Stimulated activated naive CD4-positive, alpha-beta T cell treated with Interleukin-2 at 50 U/mL for 16 hours (primary cell): ENCODE measurements at regions not wholly inside any gene's neighbourhood (a gene's known extent, or its start where the extent isn't known, plus 50 kb on each side); places are given as distances from the start of the nearest gene placed in this dataset.

Source experiments
- DNase-seq: peaks from one replicate; lab custom pipeline; 2025; lab: John Stamatoyannopoulos, UW

DNA sequence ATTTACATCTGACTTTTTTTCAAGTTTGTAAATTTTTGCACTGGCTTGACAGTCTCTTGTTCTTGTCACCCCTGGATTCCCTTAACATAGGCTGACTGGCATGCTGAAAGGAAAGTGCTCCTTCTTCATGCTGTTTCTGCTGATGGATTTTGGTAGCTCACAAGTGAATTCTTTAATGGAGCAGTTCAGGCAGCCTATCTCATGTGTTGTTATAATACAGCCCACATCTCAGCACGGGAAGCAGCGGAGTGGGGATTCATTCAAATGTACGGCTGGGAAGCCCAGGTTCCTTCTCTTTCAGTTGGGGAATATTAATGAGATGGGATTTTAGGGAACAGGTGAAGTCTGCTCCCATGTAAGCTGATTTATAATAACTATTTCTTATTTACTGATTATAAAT is 142.8 kb downstream of the CD8B2 start:
- no peak for DNase-seq

DNA sequence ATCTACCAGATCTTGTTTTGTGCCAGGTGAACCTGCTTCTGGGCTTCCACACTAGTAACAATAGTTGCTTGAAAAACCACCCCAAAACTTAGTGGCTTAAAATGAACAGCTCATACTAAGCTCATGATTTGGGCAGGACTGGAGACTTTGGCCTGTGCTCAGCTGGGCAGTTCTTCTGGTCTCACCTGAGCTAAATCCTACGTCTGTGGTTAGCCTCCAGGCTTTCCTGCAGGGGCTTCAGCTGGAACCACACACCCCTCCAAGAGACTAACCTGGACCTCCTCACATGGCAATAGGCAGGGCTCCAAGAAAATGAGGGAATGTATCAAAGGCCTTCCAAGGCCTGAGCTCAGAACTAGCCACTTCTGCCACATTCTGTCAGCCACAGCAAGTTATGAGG is 144.1 kb downstream of the CD8B2 start:
- no peak for DNase-seq

DNA sequence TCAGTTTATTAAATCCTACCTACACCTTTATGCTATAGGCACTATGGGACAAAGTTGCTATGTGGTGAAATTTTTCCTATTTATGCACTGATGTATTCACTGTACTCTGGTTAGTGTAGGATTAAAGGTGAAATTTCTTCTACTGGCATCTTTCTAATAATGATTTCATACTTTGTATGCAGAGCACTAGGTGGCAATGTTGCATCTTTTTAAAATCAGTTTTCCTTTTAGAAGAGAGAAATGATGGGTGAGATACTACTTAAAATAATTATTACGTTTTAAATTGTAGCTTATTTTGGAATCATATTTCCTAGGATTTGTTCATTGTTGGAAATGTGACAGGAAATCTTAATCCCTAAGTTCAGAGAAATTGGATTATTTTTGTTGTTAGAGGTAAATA is 150.9 kb downstream of the CD8B2 start:
- no peak for DNase-seq

DNA sequence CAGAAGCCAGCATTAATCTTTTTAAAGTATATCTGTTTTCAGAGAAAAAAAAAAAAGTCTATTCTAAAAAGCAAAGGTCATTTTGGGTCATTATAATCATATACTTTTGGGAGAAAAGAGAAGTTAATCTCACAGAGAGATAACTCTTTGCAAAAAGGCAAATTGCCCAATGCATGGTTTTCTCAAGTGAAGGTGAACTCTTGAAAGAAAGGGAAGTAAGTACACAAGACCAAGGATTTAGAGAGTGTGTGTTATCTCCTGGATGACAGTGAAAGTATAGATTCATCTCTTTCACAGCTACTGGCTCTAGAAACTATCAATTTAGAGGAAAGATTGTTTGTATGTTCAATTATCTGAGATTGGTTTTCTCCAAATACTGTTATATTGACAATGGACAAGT is 151.4 kb downstream of the CD8B2 start:
- no peak for DNase-seq

DNA sequence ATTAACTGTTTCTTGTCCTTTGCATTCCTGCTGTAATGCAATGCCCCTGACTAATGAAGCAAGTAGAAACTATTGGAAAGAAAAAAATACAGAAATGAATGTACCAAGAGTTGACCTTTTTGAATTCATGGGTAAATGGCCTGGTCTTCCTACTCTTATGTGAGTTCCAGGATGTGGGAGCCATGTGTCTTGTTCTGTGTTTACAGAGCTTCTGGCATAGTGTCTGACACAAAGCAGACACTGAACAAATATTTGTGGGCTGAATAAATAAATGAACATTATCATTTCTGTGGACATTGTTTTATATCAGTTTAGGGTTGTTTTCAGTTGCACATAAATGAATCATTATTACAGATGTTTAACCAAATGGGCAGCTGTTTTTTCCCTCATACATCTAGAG is 155.5 kb downstream of the CD8B2 start:
- no peak for DNase-seq

DNA sequence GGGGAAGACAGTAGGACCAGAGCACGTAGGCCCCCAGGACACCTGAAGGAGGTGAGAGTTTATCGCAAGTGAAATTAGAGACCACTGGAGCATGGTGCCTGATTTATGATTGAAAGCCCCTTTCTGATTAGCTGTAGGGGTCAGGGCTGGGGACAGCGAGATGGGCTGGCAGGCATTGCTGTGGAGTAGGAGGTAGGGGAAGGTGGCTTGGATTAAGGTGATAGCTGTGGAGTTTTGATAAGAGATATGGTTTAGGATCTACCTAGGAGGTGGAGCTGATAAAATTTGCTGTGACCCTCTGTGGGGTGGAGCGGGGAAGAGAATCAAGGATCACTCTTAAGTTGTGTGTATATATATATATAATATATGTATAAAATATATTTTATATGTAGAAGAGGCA is 157.5 kb downstream of the CD8B2 start:
- no peak for DNase-seq

DNA sequence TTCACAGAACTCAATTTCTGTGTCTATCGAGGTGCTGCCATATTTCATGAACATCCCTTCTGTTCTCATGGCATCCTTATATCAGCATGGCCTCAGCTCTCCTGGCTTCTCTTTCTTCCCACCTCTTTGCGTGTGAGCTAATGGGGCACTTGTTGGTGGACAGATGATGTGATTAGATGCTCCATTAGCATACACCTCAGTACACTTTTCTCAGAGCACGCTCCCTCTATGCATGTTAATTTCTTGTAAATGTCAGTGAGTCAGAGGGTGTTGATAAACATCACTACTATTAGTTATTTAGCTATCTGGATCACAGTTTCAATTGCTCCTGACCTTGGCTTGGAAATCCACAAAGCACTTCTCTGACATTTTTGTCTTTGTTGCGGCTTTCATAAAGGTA is 159.4 kb downstream of the CD8B2 start:
- DNase-seq = no peak

DNA sequence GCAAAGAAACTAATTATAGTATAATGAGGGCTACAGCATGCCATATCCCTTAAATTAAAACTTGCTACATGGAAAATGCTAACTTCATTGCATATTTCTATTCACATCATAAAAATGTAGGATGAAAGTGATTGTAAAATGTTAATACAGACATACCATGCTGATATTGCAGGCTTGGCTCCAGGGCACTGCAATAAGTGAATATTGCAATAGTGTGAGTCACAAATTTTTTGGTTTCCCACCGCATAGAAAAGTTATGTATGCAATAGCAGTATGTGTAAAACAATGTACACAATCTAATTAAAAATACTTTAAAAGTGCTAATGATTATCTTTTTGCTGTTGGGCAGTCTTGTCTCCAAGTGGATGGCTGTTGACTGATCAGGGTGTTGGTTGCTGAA is 162.1 kb downstream of the CD8B2 start:
- DNase-seq = no peak

DNA sequence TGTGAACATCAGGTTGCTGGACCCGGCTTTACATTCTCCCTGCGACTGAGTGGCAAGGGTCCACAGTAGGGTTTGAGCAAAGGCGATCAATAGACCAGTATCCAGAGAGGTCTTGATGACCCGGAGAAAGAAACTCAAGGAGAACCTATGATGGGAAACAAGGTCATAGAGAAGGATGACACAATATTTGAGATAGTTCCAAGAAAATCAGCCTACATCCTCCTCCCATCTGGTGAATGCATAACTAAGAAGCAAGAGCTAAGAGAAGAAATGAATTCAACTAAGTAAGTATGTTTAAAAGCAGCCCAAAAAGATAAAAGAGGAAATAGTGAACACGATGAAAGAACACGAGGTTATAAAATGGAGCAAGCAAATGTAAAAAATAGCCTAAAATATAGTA is 166.3 kb downstream of the CD8B2 start:
- no peak for DNase-seq

DNA sequence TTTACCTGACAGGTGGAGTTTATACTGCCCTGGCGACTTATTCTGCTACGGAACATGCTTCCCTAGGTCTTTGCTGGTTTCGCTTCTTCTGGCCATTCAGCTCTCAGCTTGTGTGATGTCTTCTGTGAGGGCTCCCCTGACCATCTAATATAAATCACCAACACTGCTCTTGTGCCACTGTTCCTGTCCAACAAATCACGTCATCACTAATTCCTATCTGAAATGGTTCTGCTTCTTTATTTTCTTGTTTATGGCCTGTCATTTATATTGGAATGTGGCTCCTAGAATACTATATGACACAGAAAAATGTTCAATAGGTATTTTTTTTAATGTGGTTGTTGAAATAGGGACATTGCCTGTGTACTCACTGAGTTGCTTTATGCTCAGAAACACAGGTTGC is 171.5 kb downstream of the CD8B2 start:
- DNase-seq = no peak

DNA sequence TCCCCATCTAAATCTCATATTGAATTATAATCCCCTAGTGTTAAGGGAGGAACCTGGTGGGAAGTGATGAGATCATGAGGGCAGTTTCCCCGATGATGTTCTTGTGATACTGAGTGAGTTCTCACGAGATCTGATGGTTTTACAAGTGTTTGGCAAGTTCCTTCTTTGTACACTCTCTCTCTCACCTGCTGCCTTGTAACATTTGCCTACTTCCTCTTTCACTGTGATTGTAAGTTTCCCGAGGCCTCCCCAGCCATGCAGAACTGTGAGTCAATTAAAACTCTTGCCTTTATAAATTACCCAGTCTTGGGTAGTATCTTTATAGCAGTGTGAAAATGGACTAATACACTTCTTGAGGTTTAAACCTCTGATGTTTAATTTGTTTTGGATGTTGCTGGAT is 177.5 kb downstream of the CD8B2 start:
- no peak for DNase-seq

DNA sequence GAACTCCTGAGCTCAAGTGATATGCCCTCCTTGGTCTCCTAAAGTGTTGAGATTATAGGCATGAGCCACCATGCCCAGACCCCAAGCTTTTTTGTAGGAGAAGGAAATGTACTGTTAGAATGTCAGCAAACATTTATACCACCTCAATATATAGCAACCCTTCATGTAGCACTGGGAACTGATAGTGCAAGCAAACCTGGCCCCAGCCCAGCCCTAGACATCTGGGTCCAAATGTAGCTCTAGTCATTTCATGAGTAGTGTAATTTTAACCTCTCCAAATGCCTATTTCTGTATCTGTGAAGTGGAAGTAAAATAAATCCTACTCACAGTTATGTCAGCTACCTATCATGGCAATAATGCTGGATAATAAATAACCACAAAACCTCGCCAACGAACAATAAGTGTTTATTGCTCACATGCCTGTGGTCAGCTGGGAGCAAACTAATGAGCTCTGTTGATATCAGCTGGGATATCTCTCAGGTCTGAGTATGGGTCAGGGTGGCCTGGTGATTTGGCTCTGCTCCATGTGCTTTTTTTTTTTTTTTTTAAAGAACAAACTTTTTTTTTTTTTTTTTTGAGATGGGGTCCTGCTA is 180.4 kb downstream of the CD8B2 start:
- no peak for DNase-seq

DNA sequence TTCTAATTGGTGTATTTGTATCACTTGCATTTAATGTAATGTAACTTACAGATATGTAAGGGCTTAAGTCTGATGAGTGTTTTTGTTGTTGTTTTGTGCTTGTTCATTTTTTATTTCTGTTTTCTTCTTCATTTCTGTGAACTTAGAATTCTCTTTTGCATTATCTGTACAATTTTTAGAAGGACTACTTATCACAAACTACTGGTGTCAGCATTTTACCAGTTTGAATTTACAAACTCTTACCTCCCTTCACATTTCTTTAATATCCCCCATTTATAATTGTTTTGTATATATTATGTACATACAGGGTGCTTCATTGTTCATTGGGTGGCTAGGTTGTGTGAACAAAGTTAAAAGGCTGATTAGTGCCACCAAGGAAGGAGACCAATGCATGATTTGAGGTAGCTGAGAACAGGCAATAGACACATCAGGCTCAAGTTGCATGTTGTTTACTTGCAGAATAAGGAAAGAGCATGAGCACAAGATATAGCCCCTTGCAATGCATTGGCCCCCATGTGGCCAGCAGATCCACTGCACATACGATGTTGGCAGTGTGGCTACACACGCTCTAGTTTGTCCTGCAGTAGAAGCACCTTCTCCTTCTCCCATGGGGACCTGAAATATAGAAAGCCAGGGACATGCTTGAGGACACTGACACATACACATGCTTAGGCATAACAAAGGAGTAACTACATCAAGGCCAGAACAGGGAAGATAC is 198.2 kb downstream of the CD8B2 start:
- DNase-seq = no peak

DNA sequence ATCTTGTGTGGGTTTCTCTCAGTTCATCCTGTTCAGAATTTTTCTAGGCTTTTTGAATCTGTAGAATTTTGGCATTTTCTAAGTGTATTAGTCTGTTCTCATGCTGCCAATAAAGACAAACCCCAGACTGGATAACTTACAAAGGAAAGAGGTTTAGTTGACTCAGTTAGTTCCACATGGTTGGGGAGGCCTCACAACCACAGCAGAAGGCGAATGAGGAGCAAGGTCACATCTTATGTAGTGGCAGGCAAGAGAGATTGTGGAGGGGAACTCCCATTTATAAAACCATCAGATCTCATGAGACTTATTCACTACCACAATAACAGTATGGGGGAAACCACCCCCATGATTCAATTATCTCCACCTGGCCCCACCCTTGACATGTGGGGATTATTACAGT is 199.2 kb downstream of the ST6GAL2 start:
- no peak for DNase-seq

DNA sequence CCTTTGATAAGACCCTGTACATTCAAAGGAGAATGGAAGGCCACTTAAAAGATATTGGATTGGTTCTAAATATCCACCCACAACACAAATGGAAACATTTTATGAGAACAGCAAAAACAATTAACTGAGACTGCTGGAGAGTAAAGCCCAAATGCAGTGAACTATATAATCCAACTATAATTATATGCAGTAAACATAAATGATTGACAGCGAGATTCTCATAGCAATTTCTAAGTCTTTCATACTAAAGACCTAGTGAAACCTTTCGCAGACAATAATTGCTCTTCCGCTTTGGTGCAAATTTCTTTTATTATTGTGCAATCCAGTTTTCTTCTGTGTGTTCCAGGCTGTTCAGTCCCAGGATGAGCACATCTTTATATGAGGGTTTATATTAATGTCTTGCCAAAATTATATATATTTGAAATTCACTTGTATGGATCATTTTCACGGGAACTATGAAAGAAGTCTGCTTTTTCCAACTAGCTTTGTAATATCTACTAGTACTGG is 190.9 kb downstream of the ST6GAL2 start:
- no peak for DNase-seq

DNA sequence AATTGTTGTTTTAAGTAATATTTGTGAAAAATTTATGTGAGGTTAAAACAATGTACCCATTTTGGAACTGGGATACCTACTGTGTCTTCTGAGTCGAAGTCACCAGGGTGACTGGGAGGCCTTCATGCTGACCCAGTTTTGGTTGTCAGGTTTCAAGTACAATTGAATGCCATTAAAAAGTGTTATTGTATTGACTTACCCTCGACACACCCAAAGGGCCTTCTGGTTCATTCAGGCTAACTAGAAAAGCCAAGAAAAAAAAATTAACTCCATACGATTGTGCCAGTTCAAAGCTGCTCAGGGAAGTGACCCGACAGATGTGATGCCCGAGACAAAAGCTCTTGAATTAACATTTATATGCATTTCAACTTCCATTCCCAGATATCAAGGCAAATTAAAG is 190.0 kb downstream of the ST6GAL2 start:
- no peak for DNase-seq

DNA sequence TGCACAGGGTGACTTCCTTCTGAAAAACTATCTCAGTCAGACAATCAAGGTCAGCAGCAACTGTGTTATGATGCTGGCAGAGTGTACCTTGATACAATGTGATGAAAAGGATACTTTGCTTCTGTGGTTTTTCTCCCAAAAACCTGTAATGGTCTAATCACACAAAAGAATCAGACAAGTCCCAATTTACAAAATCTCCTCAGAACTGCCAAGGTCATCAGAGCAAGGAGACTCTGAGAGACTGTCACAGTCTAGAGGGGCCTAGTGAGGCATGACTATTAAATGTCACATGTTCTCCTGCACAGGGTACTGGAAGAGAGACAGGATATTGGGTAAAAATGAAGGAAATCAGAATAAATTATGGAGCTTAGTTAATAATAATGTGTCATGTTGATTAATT is 185.4 kb downstream of the ST6GAL2 start:
- DNase-seq = no peak

DNA sequence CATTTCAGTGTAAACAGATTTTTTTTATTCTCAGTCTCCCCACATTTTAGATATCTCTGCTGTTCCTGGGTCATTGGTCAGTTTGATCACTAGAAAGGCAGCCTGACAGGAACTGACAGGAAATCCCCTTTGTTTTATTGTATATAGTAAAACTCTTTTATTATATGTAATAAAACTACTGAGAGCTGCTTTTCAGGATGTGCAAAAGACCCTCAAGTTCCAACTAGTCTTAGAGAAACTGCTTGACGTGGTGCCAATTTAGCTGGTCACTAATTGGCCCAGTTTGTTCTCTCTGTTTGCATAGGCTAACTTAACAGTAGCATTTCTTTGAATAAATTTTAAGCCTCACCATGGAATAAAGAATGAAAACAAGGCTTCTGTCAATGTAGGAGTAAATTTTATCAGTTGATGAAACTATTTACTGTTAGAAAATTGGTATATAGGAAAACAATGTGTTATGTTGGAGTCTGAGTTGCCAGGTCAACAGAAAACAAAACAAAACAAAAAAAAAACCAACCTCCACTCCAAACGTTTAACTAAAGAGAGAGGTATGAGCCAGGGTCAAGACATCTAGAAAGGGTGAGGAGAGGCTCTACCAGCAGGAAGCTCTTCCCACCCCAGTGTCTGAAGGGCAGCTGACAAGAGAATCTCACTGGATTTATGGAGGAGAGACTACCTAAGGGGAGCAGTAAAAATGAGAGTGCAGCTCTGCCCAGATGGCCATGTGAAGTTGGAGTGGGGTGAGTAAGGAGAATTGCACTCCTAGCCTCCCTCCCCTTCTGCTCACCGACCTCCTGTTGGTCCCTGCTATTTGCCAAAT is 184.6 kb downstream of the ST6GAL2 start:
- DNase-seq = no peak

DNA sequence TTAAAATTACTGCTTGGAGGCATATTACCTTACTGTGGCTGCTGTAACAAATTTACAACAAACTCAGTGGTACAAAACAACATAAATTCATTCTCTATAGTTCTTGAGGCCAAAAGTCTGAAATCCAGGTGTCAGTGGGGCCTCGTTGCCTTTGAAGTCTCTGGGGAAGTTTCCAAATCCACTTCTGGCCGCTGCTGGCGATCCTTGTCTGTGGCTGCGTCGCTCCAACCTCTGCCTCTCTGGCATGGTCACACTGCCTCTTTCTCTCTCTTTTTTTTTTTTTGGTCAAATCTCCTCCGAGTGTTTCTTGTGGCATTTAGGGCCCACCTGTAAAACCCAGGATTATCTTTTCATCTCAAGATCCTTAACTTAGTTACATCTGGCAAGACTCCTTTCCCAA is 182.8 kb downstream of the ST6GAL2 start:
- no peak for DNase-seq

DNA sequence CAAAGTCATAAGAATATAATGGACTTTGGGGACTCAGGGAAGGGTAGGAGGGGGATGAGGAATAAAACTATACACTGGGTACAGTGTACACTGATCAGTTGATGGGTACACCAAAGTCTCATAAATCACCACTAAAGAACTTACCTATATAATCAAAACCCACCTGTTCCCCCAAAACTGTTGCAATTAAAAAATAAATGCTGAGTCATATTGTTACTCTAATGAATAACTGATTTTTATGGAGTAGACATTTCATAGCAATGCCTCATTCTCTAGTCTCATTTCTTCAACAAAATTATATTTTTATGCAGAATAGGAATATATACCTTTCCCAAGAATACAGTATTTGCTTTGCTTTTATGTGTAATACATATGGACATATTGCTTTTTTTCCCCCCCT is 181.2 kb downstream of the ST6GAL2 start:
- no peak for DNase-seq

DNA sequence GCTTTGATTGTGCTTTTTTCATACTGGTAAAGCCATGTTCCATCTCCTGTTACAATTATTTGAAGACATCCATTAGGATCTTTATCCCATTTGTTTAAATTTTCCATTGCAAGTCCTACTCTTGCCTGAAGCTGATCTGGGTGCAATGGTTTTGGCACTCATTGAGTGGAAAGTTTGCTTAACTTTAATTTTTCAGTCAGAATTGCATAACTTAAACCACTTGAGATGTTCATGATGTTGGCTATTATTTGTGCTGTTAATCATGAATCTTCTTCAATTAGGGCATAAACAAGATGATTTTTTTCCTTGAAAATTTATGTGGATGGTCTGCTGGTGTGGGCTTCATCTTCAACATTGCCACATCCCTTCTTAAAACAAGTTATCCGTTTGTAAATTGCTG is 180.1 kb downstream of the ST6GAL2 start:
- DNase-seq = no peak

DNA sequence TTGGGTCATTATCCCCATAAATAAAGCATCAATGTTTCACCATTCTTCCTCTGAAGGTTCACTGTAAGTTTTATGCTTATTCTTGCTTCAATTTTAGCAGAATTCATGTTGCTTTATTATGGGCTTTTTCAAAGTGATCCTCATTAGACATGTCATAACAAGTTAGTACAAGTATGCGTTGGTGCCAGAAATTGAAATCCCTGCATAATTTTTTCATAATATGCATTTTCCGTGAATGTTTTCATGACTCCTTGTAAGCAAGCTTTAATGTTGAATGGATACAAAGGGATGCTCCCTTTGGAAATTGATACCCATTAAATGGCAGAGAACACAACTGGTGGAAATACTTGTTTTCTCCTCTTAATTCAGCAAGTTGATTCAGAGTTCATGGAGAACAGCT is 179.7 kb downstream of the ST6GAL2 start:
- no peak for DNase-seq

DNA sequence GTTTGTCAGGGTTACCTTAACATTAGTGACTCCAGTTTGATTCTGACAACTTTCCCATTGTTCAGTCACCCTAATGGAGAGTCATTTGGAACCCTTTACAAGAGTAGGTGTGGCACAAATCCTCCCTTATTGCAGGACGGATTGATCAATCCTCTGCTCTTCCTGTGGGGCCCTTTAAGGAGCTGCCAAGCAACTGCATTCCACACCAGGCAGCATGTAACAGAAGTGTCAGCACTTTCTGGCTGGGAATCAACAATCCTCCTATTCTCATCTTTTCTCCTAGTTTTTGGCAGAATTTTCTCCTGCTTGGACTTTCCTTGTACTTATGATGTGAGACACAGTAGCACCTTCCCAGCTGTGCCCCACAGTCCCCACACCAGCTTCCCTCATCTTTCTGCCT is 177.8 kb downstream of the ST6GAL2 start:
- no peak for DNase-seq
